ENCODE measurements at regions not wholly inside any gene's neighbourhood (a gene's known extent, or its start where the extent isn't known, plus 50 kb on each side); places are given as distances from the start of the nearest gene placed in this dataset.

GRCh38 chr6:12436683-12437082 is 146.5 kb downstream of the EDN1 start:
- Histone ChIP-seq H3K9me3 (ENCODE audit: control insufficient read depth, low read length) (peaks cover 27% of the 10 kb centered on the region), H3K4me1 (ENCODE audit: control insufficient read depth, insufficient read depth, low read length) (no peaks in the 10 kb centered on the region), H3K27ac (ENCODE audit: low read depth, low read length) (no peak overlapping the region), H3K36me3 (ENCODE audit: control insufficient read depth, insufficient read depth, low read length) (no peaks in the 10 kb centered on the region), H3K27me3 (ENCODE audit: control insufficient read depth, insufficient read depth, low read length, poor library complexity, severe bottlenecking) (peaks cover 4% of the 10 kb centered on the region), H3K9ac (ENCODE audit: extremely low read depth, low read length, poor library complexity, severe bottlenecking) (no peak overlapping the region), H3K4me3 (ENCODE audit: low read length) (no peak overlapping the region)
- no peak overlapping the region for H3K4me3 Mint-ChIP-seq
- H3K27me3 Mint-ChIP-seq (ENCODE audit: insufficient read depth): peaks cover 3% of the 10 kb centered on the region
- DNase-seq: no peak
- H3K9me3 Mint-ChIP-seq: peaks cover 22% of the 10 kb centered on the region
- no peak overlapping the region for H3K27ac Mint-ChIP-seq
- H3K36me3 Mint-ChIP-seq (ENCODE audit: low read depth): no peaks in the 10 kb centered on the region
- no peak for TF ChIP-seq CTCF (conservative IDR thresholded peaks at IDR 0.05)
- peaks cover 2% of the 10 kb centered on the region for H3K4me1 Mint-ChIP-seq
- WGBS, 2 experiments (ENCODE audit: insufficient coverage in 1 of 2, insufficient read length in 1 of 2): 33% methylated on average over 1 of the region's 1 CpG

GRCh38 chr6:12439296-12439695 is 149.1 kb downstream of the EDN1 start:
- Histone ChIP-seq H3K27me3 (ENCODE audit: control insufficient read depth, insufficient read depth, low read length, poor library complexity, severe bottlenecking) (peaks cover 14% of the 10 kb centered on the region), H3K4me3 (ENCODE audit: low read length) (no peak overlapping the region), H3K36me3 (ENCODE audit: control insufficient read depth, insufficient read depth, low read length) (no peaks in the 10 kb centered on the region), H3K4me1 (ENCODE audit: control insufficient read depth, insufficient read depth, low read length) (no peaks in the 10 kb centered on the region), H3K9me3 (ENCODE audit: control insufficient read depth, low read length) (peaks cover 13% of the 10 kb centered on the region), H3K9ac (ENCODE audit: extremely low read depth, low read length, poor library complexity, severe bottlenecking) (no peak overlapping the region), H3K27ac (ENCODE audit: low read depth, low read length) (no peak overlapping the region)
- no peak overlapping the region for H3K27ac Mint-ChIP-seq
- H3K9me3 Mint-ChIP-seq: peaks cover 10% of the 10 kb centered on the region
- no peak for TF ChIP-seq CTCF (conservative IDR thresholded peaks at IDR 0.05)
- H3K27me3 Mint-ChIP-seq (ENCODE audit: insufficient read depth): peaks cover 8% of the 10 kb centered on the region
- no peaks in the 10 kb centered on the region for H3K36me3 Mint-ChIP-seq (ENCODE audit: low read depth)
- H3K4me3 Mint-ChIP-seq: no peak overlapping the region
- no peak for DNase-seq
- H3K4me1 Mint-ChIP-seq: peaks cover 2% of the 10 kb centered on the region

- H3K27me3 ChIP-seq (ENCODE audit: control insufficient read depth, insufficient read depth, low read length, poor library complexity, severe bottlenecking): peaks cover 14% of the 10 kb centered on the region
- Mint-ChIP-seq H3K36me3 (ENCODE audit: low read depth) (no peaks in the 10 kb centered on the region), H3K27ac (no peak overlapping the region), H3K4me3 (no peak overlapping the region), H3K9me3 (peaks cover 5% of the 10 kb centered on the region), H3K27me3 (ENCODE audit: insufficient read depth) (peaks cover 11% of the 10 kb centered on the region), H3K4me1 (peaks cover 2% of the 10 kb centered on the region)
- H3K27ac ChIP-seq (ENCODE audit: low read depth, low read length): no peak overlapping the region
- no peak for DNase-seq
- H3K9ac ChIP-seq (ENCODE audit: extremely low read depth, low read length, poor library complexity, severe bottlenecking): no peak overlapping the region
- peaks cover 12% of the 10 kb centered on the region for H3K9me3 ChIP-seq (ENCODE audit: control insufficient read depth, low read length)
- 96% methylated on average over 3 of the region's 3 CpGs; no CpG with 5 or more reads in 1 of the 2 experiments for WGBS, 2 experiments (ENCODE audit: insufficient coverage in 1 of 2, insufficient read length in 1 of 2)
- no peaks in the 10 kb centered on the region for H3K36me3 ChIP-seq (ENCODE audit: control insufficient read depth, insufficient read depth, low read length)
- no peaks in the 10 kb centered on the region for H3K4me1 ChIP-seq (ENCODE audit: control insufficient read depth, insufficient read depth, low read length)
- H3K4me3 ChIP-seq (ENCODE audit: low read length): no peak overlapping the region
- no peak for TF ChIP-seq CTCF (conservative IDR thresholded peaks at IDR 0.05)
Measured at GRCh38 chr6:12440981-12441380, 150.8 kb downstream of the EDN1 start.
